Activated naive CD8-positive, alpha-beta T cell treated with anti-CD3 and anti-CD28 coated beads, Interleukin-2, amount 50 U/mL, for 24 hours (primary cell): ENCODE measurements at regions not wholly inside any gene's neighbourhood (a gene's known extent, or its start where the extent isn't known, plus 50 kb on each side); places are given as distances from the start of the nearest gene placed in this dataset.
"Not testable (repeated sequence)": the region's sequence is repeated elsewhere in the genome, so short reads cannot be mapped to it uniquely, and the experiment has no call there.

ENCODE experiments used
- ATAC-seq: fragments of 150-1000 bp; cut with Tn5 transposase; one replicate; pipeline ENCODE4 v1.10.0; 2021
- DNase-seq: peaks from one replicate; pipeline ENCODE4 v3.0.0; 2021
- H3K27ac Mint-ChIP-seq: one replicate; pipeline ENCODE4 v1.8.0; 2021; ENCODE audit warnings: mild to moderate bottlenecking, mixed read lengths
- H3K27me3 Mint-ChIP-seq: one replicate; pipeline ENCODE4 v1.8.0; 2021; ENCODE audit warnings: mixed read lengths
- H3K36me3 Mint-ChIP-seq: one replicate; pipeline ENCODE4 v1.8.0; 2021; ENCODE audit warnings: low read depth, mixed read lengths
- H3K4me1 Mint-ChIP-seq: one replicate; pipeline ENCODE4 v1.8.0; 2021; ENCODE audit warnings: mixed read lengths
- H3K4me3 Mint-ChIP-seq: one replicate; pipeline ENCODE4 v1.8.0; 2021; ENCODE audit warnings: mild to moderate bottlenecking, moderate library complexity, mixed read lengths
- H3K9me3 Mint-ChIP-seq: one replicate; pipeline ENCODE4 v1.8.0; 2021; ENCODE audit warnings: mixed read lengths

- no peak for ATAC-seq
- Mint-ChIP-seq H3K4me3 (no peak overlapping the region), H3K27ac (no peak overlapping the region), H3K27me3 (no peaks in the 10 kb centered on the region), H3K4me1 (no peaks in the 10 kb centered on the region), H3K36me3 (no peaks in the 10 kb centered on the region), H3K9me3 (peaks cover 3% of the 10 kb centered on the region)
- no peak for DNase-seq
Observed at GRCh38 chr3:164380156-164380555, 698.1 kb downstream of the SI start.

- DNase-seq = no peak
- no peak for ATAC-seq
- H3K4me3 Mint-ChIP-seq = no peak overlapping the region
- no peaks in the 10 kb centered on the region for H3K36me3 Mint-ChIP-seq
- peaks cover 3% of the 10 kb centered on the region for H3K9me3 Mint-ChIP-seq
- no peaks in the 10 kb centered on the region for H3K27me3 Mint-ChIP-seq
- H3K27ac Mint-ChIP-seq = no peak overlapping the region
- no peaks in the 10 kb centered on the region for H3K4me1 Mint-ChIP-seq
Observed at GRCh38 chr3:164377466-164377865, 700.8 kb downstream of the SI start.

- no peak for DNase-seq
- no peaks in the 10 kb centered on the region for H3K9me3 Mint-ChIP-seq
- no peaks in the 10 kb centered on the region for H3K36me3 Mint-ChIP-seq
- H3K4me3 Mint-ChIP-seq = no peak overlapping the region
- no peak for ATAC-seq
- H3K27ac Mint-ChIP-seq = no peak overlapping the region
- no peaks in the 10 kb centered on the region for H3K27me3 Mint-ChIP-seq
- H3K4me1 Mint-ChIP-seq = no peaks in the 10 kb centered on the region
Observed at GRCh38 chr3:164375995-164376394, 702.3 kb downstream of the SI start.

- no peak overlapping the region for H3K27ac Mint-ChIP-seq
- no peaks in the 10 kb centered on the region for H3K9me3 Mint-ChIP-seq
- H3K27me3 Mint-ChIP-seq = no peaks in the 10 kb centered on the region
- no peak overlapping the region for H3K4me3 Mint-ChIP-seq
- no peaks in the 10 kb centered on the region for H3K36me3 Mint-ChIP-seq
- ATAC-seq = no peak
- no peak for DNase-seq
- no peaks in the 10 kb centered on the region for H3K4me1 Mint-ChIP-seq
Observed at GRCh38 chr3:164375538-164375937, 702.8 kb downstream of the SI start.

GRCh38 chr3:164371681-164372080 is 706.6 kb downstream of the SI start:
- ATAC-seq (no peak), DNase-seq (no peak)
- H3K27me3 Mint-ChIP-seq = no peaks in the 10 kb centered on the region
- H3K27ac Mint-ChIP-seq = no peak overlapping the region
- H3K9me3 Mint-ChIP-seq = no peaks in the 10 kb centered on the region
- no peaks in the 10 kb centered on the region for H3K36me3 Mint-ChIP-seq
- no peaks in the 10 kb centered on the region for H3K4me1 Mint-ChIP-seq
- no peak overlapping the region for H3K4me3 Mint-ChIP-seq

GRCh38 chr3:164370970-164371369 is 707.3 kb downstream of the SI start:
- H3K27ac Mint-ChIP-seq = no peak overlapping the region
- DNase-seq = no peak
- no peaks in the 10 kb centered on the region for H3K4me1 Mint-ChIP-seq
- no peaks in the 10 kb centered on the region for H3K36me3 Mint-ChIP-seq
- ATAC-seq = no peak
- no peaks in the 10 kb centered on the region for H3K9me3 Mint-ChIP-seq
- no peaks in the 10 kb centered on the region for H3K27me3 Mint-ChIP-seq
- H3K4me3 Mint-ChIP-seq = no peak overlapping the region

- Mint-ChIP-seq H3K27me3 (no peaks in the 10 kb centered on the region), H3K27ac (no peak overlapping the region), H3K4me1 (no peaks in the 10 kb centered on the region), H3K9me3 (no peaks in the 10 kb centered on the region), H3K4me3 (no peak overlapping the region), H3K36me3 (no peaks in the 10 kb centered on the region)
- ATAC-seq (no peak), DNase-seq (no peak)
Observed at GRCh38 chr3:164365242-164365641, 713.1 kb downstream of the SI start.

GRCh38 chr3:164364111-164364510 is 714.2 kb downstream of the SI start:
- Mint-ChIP-seq H3K4me1 (no peaks in the 10 kb centered on the region), H3K4me3 (no peak overlapping the region), H3K9me3 (no peaks in the 10 kb centered on the region), H3K36me3 (no peaks in the 10 kb centered on the region), H3K27ac (no peak overlapping the region), H3K27me3 (no peaks in the 10 kb centered on the region)
- DNase-seq (no peak), ATAC-seq (no peak)

- H3K27ac Mint-ChIP-seq = no peak overlapping the region
- H3K4me3 Mint-ChIP-seq = no peak overlapping the region
- no peaks in the 10 kb centered on the region for H3K27me3 Mint-ChIP-seq
- DNase-seq (no peak), ATAC-seq (no peak)
- no peaks in the 10 kb centered on the region for H3K4me1 Mint-ChIP-seq
- no peaks in the 10 kb centered on the region for H3K9me3 Mint-ChIP-seq
- no peaks in the 10 kb centered on the region for H3K36me3 Mint-ChIP-seq
Observed at GRCh38 chr3:164360738-164361406, 717.4 kb downstream of the SI start.

GRCh38 chr3:164360078-164360578 is 718.2 kb downstream of the SI start:
- DNase-seq (no peak), ATAC-seq (no peak)
- no peak overlapping the region for H3K27ac Mint-ChIP-seq
- H3K4me1 Mint-ChIP-seq = no peaks in the 10 kb centered on the region
- H3K4me3 Mint-ChIP-seq = no peak overlapping the region
- no peaks in the 10 kb centered on the region for H3K36me3 Mint-ChIP-seq
- no peaks in the 10 kb centered on the region for H3K27me3 Mint-ChIP-seq
- H3K9me3 Mint-ChIP-seq = no peaks in the 10 kb centered on the region

- no peak for ATAC-seq
- H3K4me3 Mint-ChIP-seq = no peak overlapping the region
- no peak overlapping the region for H3K27ac Mint-ChIP-seq
- H3K4me1 Mint-ChIP-seq = no peaks in the 10 kb centered on the region
- no peaks in the 10 kb centered on the region for H3K27me3 Mint-ChIP-seq
- H3K9me3 Mint-ChIP-seq = no peaks in the 10 kb centered on the region
- no peaks in the 10 kb centered on the region for H3K36me3 Mint-ChIP-seq
- DNase-seq = no peak
Observed at GRCh38 chr3:164352991-164353390, 725.3 kb downstream of the SI start.

GRCh38 chr3:164351131-164351530 is 727.2 kb downstream of the SI start:
- H3K9me3 Mint-ChIP-seq = peaks cover 7% of the 10 kb centered on the region
- H3K36me3 Mint-ChIP-seq = no peaks in the 10 kb centered on the region
- no peak overlapping the region for H3K4me3 Mint-ChIP-seq
- H3K27ac Mint-ChIP-seq = no peak overlapping the region
- H3K4me1 Mint-ChIP-seq = no peaks in the 10 kb centered on the region
- DNase-seq (no peak), ATAC-seq (no peak)
- H3K27me3 Mint-ChIP-seq = no peaks in the 10 kb centered on the region

GRCh38 chr3:164342206-164342605 is 736.1 kb downstream of the SI start:
- H3K4me1 Mint-ChIP-seq, H3K36me3 Mint-ChIP-seq, H3K9me3 Mint-ChIP-seq, H3K27ac Mint-ChIP-seq, ATAC-seq, H3K4me3 Mint-ChIP-seq, DNase-seq, H3K27me3 Mint-ChIP-seq: not testable (repeated sequence)

GRCh38 chr3:164341086-164341485 is 737.2 kb downstream of the SI start:
- H3K27ac Mint-ChIP-seq = no peak overlapping the region
- H3K9me3 Mint-ChIP-seq = no peaks in the 10 kb centered on the region
- no peaks in the 10 kb centered on the region for H3K4me1 Mint-ChIP-seq
- no peaks in the 10 kb centered on the region for H3K27me3 Mint-ChIP-seq
- DNase-seq (no peak), ATAC-seq (no peak)
- no peak overlapping the region for H3K4me3 Mint-ChIP-seq
- H3K36me3 Mint-ChIP-seq = no peaks in the 10 kb centered on the region

GRCh38 chr3:164340273-164340672 is 738.0 kb downstream of the SI start:
- Mint-ChIP-seq H3K27me3 (no peaks in the 10 kb centered on the region), H3K4me1 (no peaks in the 10 kb centered on the region), H3K27ac (no peak overlapping the region), H3K9me3 (no peaks in the 10 kb centered on the region), H3K4me3 (no peak overlapping the region), H3K36me3 (no peaks in the 10 kb centered on the region)
- no peak for ATAC-seq
- no peak for DNase-seq
